ENCODE measurements at regions not wholly inside any gene's neighbourhood (a gene's known extent, or its start where the extent isn't known, plus 50 kb on each side); places are given as distances from the start of the nearest gene placed in this dataset.

DNA sequence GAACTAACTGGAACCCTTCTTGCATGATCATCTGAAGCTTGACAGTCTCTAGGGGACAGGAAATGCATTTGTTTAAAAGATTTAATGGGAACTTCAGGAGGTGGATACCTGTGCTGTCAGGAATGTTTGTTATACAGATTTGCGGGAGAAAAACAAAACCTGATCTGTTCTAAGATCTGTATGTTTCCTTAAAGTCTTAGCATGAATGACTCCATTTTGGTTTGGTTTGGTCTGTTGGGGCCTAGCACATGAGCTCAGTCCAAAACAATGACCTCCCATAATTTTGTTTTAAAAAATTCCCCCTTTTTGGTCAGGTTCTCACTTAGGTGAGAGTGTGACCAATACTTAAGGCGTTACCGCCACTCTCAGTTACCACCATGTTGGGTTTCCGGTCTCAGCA is 138.7 kb downstream of the AKR1D1 start:
- TF ChIP-seq, protein P1, sequence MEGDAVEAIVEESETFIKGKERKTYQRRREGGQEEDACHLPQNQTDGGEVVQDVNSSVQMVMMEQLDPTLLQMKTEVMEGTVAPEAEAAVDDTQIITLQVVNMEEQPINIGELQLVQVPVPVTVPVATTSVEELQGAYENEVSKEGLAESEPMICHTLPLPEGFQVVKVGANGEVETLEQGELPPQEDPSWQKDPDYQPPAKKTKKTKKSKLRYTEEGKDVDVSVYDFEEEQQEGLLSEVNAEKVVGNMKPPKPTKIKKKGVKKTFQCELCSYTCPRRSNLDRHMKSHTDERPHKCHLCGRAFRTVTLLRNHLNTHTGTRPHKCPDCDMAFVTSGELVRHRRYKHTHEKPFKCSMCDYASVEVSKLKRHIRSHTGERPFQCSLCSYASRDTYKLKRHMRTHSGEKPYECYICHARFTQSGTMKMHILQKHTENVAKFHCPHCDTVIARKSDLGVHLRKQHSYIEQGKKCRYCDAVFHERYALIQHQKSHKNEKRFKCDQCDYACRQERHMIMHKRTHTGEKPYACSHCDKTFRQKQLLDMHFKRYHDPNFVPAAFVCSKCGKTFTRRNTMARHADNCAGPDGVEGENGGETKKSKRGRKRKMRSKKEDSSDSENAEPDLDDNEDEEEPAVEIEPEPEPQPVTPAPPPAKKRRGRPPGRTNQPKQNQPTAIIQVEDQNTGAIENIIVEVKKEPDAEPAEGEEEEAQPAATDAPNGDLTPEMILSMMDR (IDR thresholded peaks at IDR 0.05 in 2 of 3, conservative IDR thresholded peaks at IDR 0.05 in 1 of 3; ENCODE audit: borderline replicate concordance in 1 of 3, insufficient read depth in 1 of 3, low read depth in 2 of 3, low read length in 2 of 3): no peak
- TF ChIP-seq POLR2A (IDR thresholded peaks at IDR 0.05; ENCODE audit: borderline replicate concordance, extremely low read depth, insufficient read depth, insufficient read length): no peak
- TF ChIP-seq, protein P2, sequence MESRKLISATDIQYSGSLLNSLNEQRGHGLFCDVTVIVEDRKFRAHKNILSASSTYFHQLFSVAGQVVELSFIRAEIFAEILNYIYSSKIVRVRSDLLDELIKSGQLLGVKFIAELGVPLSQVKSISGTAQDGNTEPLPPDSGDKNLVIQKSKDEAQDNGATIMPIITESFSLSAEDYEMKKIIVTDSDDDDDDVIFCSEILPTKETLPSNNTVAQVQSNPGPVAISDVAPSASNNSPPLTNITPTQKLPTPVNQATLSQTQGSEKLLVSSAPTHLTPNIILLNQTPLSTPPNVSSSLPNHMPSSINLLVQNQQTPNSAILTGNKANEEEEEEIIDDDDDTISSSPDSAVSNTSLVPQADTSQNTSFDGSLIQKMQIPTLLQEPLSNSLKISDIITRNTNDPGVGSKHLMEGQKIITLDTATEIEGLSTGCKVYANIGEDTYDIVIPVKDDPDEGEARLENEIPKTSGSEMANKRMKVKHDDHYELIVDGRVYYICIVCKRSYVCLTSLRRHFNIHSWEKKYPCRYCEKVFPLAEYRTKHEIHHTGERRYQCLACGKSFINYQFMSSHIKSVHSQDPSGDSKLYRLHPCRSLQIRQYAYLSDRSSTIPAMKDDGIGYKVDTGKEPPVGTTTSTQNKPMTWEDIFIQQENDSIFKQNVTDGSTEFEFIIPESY (IDR thresholded peaks at IDR 0.05; ENCODE audit: extremely low read depth, insufficient replicate concordance, low read length): no peak
- no peak for TF ChIP-seq ZNF274 (IDR thresholded peaks at IDR 0.05; ENCODE audit: low read depth, low read length)

All from HCT116 (cell line).